ENCODE measurements at regions not wholly inside any gene's neighbourhood (a gene's known extent, or its start where the extent isn't known, plus 50 kb on each side); places are given as distances from the start of the nearest gene placed in this dataset.

DNA sequence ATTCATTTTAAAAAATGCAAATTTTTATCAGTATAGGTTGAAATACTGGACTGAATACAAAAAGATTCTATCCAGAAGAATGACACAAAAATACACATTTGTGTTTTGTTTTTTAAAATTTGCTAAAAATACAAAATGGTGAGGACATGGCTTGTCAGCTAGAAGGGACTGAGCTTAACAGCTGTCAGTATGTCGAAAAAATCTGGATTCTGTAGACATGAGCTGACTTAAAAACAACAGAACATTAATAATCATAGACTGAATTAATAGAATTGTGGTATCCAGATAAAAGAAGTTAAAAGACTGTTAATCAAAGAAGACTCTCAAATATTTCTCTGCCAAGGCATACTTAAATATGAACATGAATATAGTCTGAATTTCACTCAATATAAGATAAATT is 244.9 kb upstream of the CBLB start:
- 19 to 38% (median 34%) methylated on average over 1 of the region's 1 CpG for WGBS, 3 donors
- intact Hi-C loops (cut with DNase I), result no loop called here
- H3K36me3 ChIP-seq (ENCODE audit: insufficient read depth in 1 of 2, low read depth in 1 of 2), result no peaks in the 10 kb centered on the region
- no peaks in the 10 kb centered on the region for H3K27me3 ChIP-seq (ENCODE audit: insufficient read depth in 3 of 3, low read length in 2 of 3)
- H3K27ac ChIP-seq, result no peak overlapping the region
- ATAC-seq, result no peak
- TF ChIP-seq, protein P1, sequence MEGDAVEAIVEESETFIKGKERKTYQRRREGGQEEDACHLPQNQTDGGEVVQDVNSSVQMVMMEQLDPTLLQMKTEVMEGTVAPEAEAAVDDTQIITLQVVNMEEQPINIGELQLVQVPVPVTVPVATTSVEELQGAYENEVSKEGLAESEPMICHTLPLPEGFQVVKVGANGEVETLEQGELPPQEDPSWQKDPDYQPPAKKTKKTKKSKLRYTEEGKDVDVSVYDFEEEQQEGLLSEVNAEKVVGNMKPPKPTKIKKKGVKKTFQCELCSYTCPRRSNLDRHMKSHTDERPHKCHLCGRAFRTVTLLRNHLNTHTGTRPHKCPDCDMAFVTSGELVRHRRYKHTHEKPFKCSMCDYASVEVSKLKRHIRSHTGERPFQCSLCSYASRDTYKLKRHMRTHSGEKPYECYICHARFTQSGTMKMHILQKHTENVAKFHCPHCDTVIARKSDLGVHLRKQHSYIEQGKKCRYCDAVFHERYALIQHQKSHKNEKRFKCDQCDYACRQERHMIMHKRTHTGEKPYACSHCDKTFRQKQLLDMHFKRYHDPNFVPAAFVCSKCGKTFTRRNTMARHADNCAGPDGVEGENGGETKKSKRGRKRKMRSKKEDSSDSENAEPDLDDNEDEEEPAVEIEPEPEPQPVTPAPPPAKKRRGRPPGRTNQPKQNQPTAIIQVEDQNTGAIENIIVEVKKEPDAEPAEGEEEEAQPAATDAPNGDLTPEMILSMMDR (IDR thresholded peaks at IDR 0.05), result no peak
- DNase-seq, result no peak
- H3K4me1 ChIP-seq, result no peaks in the 10 kb centered on the region
- no peak overlapping the region for H3K4me3 ChIP-seq
- no peaks in the 10 kb centered on the region for H3K9me3 ChIP-seq

DNA sequence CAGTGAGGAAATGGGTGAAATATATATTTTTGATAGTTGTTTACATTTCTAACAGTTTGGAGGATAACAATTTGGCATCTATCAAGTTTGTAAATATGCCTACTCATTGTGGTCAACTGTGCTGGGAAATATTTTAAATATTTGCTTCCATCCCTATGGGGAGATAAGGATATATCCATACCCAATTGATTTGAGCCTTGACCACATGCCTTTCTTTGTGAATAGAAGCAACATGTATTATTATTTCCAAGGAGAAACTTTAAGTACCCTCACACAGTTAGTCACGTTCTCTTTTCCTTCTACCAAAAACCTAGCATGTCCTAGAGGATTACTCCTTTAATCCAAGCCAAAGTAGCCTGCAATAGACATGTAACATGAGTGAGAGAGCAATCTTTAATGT is 245.4 kb upstream of the CBLB start:
- Histone ChIP-seq H3K27ac (no peak overlapping the region), H3K4me1 (no peaks in the 10 kb centered on the region), H3K9me3 (no peaks in the 10 kb centered on the region), H3K27me3 (ENCODE audit: insufficient read depth in 3 of 3, low read length in 2 of 3) (no peaks in the 10 kb centered on the region), H3K4me3 (no peak overlapping the region), H3K36me3 (ENCODE audit: insufficient read depth in 1 of 2, low read depth in 1 of 2) (no peaks in the 10 kb centered on the region)
- TF ChIP-seq, protein P1 (IDR thresholded peaks at IDR 0.05), result no peak
- ATAC-seq (no peak), DNase-seq (no peak)
- 37 to 52% (median 41%) methylated on average over 1 of the region's 1 CpG for WGBS, 3 donors
- intact Hi-C loops (cut with DNase I), result no loop called here

GRCh38 chr3:106114848-106115247 is 246.0 kb upstream of the CBLB start:
- Histone ChIP-seq H3K36me3 (ENCODE audit: insufficient read depth in 1 of 2, low read depth in 1 of 2) (no peaks in the 10 kb centered on the region), H3K4me3 (no peak overlapping the region), H3K27me3 (ENCODE audit: insufficient read depth in 3 of 3, low read length in 2 of 3) (no peaks in the 10 kb centered on the region), H3K27ac (no peak overlapping the region), H3K9me3 (no peaks in the 10 kb centered on the region), H3K4me1 (no peaks in the 10 kb centered on the region)
- TF ChIP-seq, protein P1 (IDR thresholded peaks at IDR 0.05), result no peak
- ATAC-seq (no peak), DNase-seq (no peak)
- intact Hi-C loops (cut with DNase I), result no loop called here

DNA sequence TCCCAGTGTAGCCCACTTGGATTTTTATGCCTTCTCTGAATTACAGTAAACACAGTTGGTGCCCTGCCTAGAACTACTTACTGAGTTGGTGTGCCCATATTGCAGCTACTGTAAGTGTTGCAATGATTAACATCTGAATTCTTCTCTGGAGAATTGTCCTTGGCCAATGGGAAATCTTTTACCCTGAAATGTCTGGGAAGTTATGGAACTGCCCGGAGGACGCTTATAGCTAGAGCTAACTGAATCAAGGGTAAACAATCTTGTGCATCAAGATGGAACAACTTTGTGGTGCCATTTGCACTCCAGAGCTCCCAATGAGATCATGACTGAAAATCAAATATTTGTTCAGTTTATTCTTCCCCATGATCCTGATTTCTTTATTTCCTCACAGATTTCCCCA is 246.7 kb upstream of the CBLB start:
- DNase-seq (no peak), ATAC-seq (no peak)
- Histone ChIP-seq H3K4me3 (no peak overlapping the region), H3K27me3 (ENCODE audit: insufficient read depth in 3 of 3, low read length in 2 of 3) (no peaks in the 10 kb centered on the region), H3K4me1 (no peaks in the 10 kb centered on the region), H3K9me3 (no peaks in the 10 kb centered on the region), H3K36me3 (ENCODE audit: insufficient read depth in 1 of 2, low read depth in 1 of 2) (no peaks in the 10 kb centered on the region), H3K27ac (no peak overlapping the region)
- WGBS, 3 donors, result 89 to 97% (median 93%) methylated on average over 2 of the region's 2 CpGs
- intact Hi-C loops (cut with DNase I), result no loop called here
- TF ChIP-seq, protein P1 (IDR thresholded peaks at IDR 0.05), result no peak

- no peaks in the 10 kb centered on the region for H3K9me3 ChIP-seq
- no peak overlapping the region for H3K4me3 ChIP-seq
- H3K27me3 ChIP-seq (ENCODE audit: insufficient read depth in 3 of 3, low read length in 2 of 3), result no peaks in the 10 kb centered on the region
- DNase-seq, result no peak
- H3K27ac ChIP-seq, result no peak overlapping the region
- WGBS, 3 donors, result 87 to 95% (median 93%) methylated on average over 7 of the region's 7 CpGs
- H3K36me3 ChIP-seq (ENCODE audit: insufficient read depth in 1 of 2, low read depth in 1 of 2), result no peaks in the 10 kb centered on the region
- H3K4me1 ChIP-seq, result no peaks in the 10 kb centered on the region
- no peak for ATAC-seq
- TF ChIP-seq, protein P1 (IDR thresholded peaks at IDR 0.05), result no peak
- intact Hi-C loops (cut with DNase I), result no loop called here
Observed at GRCh38 chr3:106116733-106117489, 248.1 kb upstream of the CBLB start.
